ENCODE measurements at regions not wholly inside any gene's neighbourhood (a gene's known extent, or its start where the extent isn't known, plus 50 kb on each side); places are given as distances from the start of the nearest gene placed in this dataset.

- CTCF ChIA-PET (ENCODE audit: partially characterized antibody): interaction anchor here (0.8 to 14.2 kb wide), 13 partner anchors 8 to 238 kb away, joined by 3 to 197 read pairs (median 5); no protein-coding TSS in a partner anchor
- no peak overlapping the region for H2AFZ ChIP-seq (ENCODE audit: low read length)
- no peak for FAIRE-seq
Measured at GRCh38 chr6:53723331-53723730, 57.8 kb upstream of the KLHL31 start.

More at GRCh38 chr6:53723331-53723730, 57.8 kb upstream of the KLHL31 start:
- Histone ChIP-seq H4K91ac (replicated peaks; ENCODE audit: insufficient read length, low read length) (no peak overlapping the region), H3K4me2 (ENCODE audit: insufficient read depth in 1 of 2, low read depth in 2 of 2, low read length in 2 of 2) (no peak overlapping the region), H2BK12ac (ENCODE audit: low read depth, low read length) (no peak overlapping the region), H3K23me2 (ENCODE audit: low read depth, low read length) (no peaks in the 10 kb centered on the region), H2AK5ac (ENCODE audit: low read depth, low read length) (no peak overlapping the region), H3K36me3 (ENCODE audit: control insufficient read depth in 2 of 4, insufficient read depth in 4 of 4, low read length in 3 of 4) (no peaks in the 10 kb centered on the region), H2BK20ac (ENCODE audit: low read length) (no peak overlapping the region), H3K79me1 (ENCODE audit: low read depth, low read length) (no peaks in the 10 kb centered on the region), H4K20me1 (replicated peaks in 1 of 2; ENCODE audit: control insufficient read depth in 1 of 2, insufficient read depth in 2 of 2, low read length in 2 of 2) (no peaks in the 10 kb centered on the region), H3K56ac (replicated peaks; ENCODE audit: insufficient read length, low read depth, low read length) (no peak overlapping the region), H3K4ac (replicated peaks; ENCODE audit: insufficient read length, low read depth, low read length) (no peak overlapping the region), H3K18ac (ENCODE audit: extremely low read depth, low read length) (no peak overlapping the region), H3K23ac (ENCODE audit: insufficient read length) (no peak overlapping the region), H2BK120ac (replicated peaks; ENCODE audit: low read depth, low read length) (no peak overlapping the region), H3K4me3 (ENCODE audit: extremely low read depth in 1 of 4, insufficient read depth in 2 of 4, low read depth in 3 of 4, low read length in 4 of 4) (no peak overlapping the region), H3K9me3 (ENCODE audit: insufficient read depth in 2 of 2, low read depth in 1 of 2, low read length in 1 of 2) (no peaks in the 10 kb centered on the region), H3K4me1 (replicated peaks in 1 of 4; ENCODE audit: control insufficient read depth in 3 of 4, insufficient read depth in 4 of 4, low read length in 3 of 4) (peaks cover 0 to 3% (median 1%) of the 10 kb centered on the region in 4 experiments; a peak in 3 of 7 replicates), H4K8ac (ENCODE audit: extremely low read depth, insufficient read depth, low read length) (no peak overlapping the region), H3K9ac (replicated peaks in 1 of 4; ENCODE audit: extremely low read depth in 1 of 4, low read depth in 3 of 4, low read length in 3 of 4) (no peak overlapping the region), H2BK5ac (ENCODE audit: low read depth, low read length) (no peak overlapping the region), H4K5ac (ENCODE audit: insufficient read length, low read depth, low read length) (no peak overlapping the region), H3K14ac (ENCODE audit: insufficient read length) (no peak overlapping the region), H2BK15ac (ENCODE audit: low read length) (no peak overlapping the region), H3K27ac (ENCODE audit: low read depth, low read length) (no peak overlapping the region), H3K79me2 (ENCODE audit: control insufficient read depth in 1 of 2, insufficient read depth in 2 of 2, low read length in 2 of 2) (no peaks in the 10 kb centered on the region), H3K27me3 (replicated peaks in 1 of 4; ENCODE audit: control insufficient read depth in 3 of 4, extremely low read depth in 1 of 4, insufficient read depth in 3 of 4, low read length in 3 of 4) (no peaks in the 10 kb centered on the region)
- TF ChIP-seq CHD2 (IDR thresholded peaks at IDR 0.05; ENCODE audit: low read length): no peak
- no peak for TF ChIP-seq POLR2A (IDR thresholded peaks at IDR 0.05; ENCODE audit: control extremely low read depth in 1 of 2, low read depth in 2 of 2, low read length in 2 of 2)
- no peak for TF ChIP-seq SIN3A (conservative IDR thresholded peaks at IDR 0.05 in 1 of 2, IDR thresholded peaks at IDR 0.05 in 1 of 2; ENCODE audit: low read depth in 1 of 2, low read length in 2 of 2)
- no peak for TF ChIP-seq CHD1 (IDR thresholded peaks at IDR 0.05; ENCODE audit: low read depth, low read length)
- POLR2A ChIA-PET (ENCODE audit: partially characterized antibody): no interaction called here
- WGBS, 2 experiments (ENCODE audit: extremely low coverage in 1 of 2, insufficient coverage in 1 of 2, insufficient read length in 1 of 2, insufficient replicate concordance in 2 of 2, low coverage in 1 of 2, low lambda C conversion rate in 2 of 2, missing lambda C conversion rate in 1 of 2): 89% methylated on average over 1 of the region's 1 CpG; no CpG with 5 or more reads in 1 of the 2 experiments
- no peak for DNase-seq (ENCODE audit: low read depth in 1 of 2, low spot score in 2 of 2)
